GM19023 (cell line): ENCODE measurements at regions not wholly inside any gene's neighbourhood (a gene's known extent, or its start where the extent isn't known, plus 50 kb on each side); places are given as distances from the start of the nearest gene placed in this dataset.

Experiments
- ATAC-seq: cut with Tn5 transposase; IDR thresholded peaks from one replicate; pipeline ENCODE4 v1.9.1; 2021; ENCODE audit warnings: mild to moderate bottlenecking, moderate library complexity; ENCODE audit not compliant: unreplicated experiment

GRCh38 chr15:67892559-67893377 lies 52.9 kb upstream of the RNU6-1 start:
- no peak for ATAC-seq

GRCh38 chr15:67895237-67895636 lies 55.4 kb upstream of the RNU6-1 start:
- no peak for ATAC-seq

- ATAC-seq: no peak
These were observed 57.9 kb upstream of the RNU6-1 start for GRCh38 chr15:67897646-67898339.

GRCh38 chr15:67899596-67900283 lies 59.9 kb upstream of the RNU6-1 start:
- no peak for ATAC-seq

GRCh38 chr15:67900621-67901147 lies 60.8 kb upstream of the RNU6-1 start:
- ATAC-seq: no peak

GRCh38 chr15:67901922-67902321 lies 62.1 kb upstream of the RNU6-1 start:
- ATAC-seq: no peak

GRCh38 chr15:67902579-67903009 lies 62.7 kb upstream of the RNU6-1 start:
- ATAC-seq: no peak

GRCh38 chr15:67903708-67904107 lies 63.9 kb upstream of the RNU6-1 start:
- ATAC-seq: no peak

GRCh38 chr15:67905628-67906027 lies 65.8 kb upstream of the RNU6-1 start:
- ATAC-seq: no peak

- no peak for ATAC-seq
These were observed 66.5 kb upstream of the RNU6-1 start for GRCh38 chr15:67906382-67906781.

GRCh38 chr15:67907184-67907723 lies 67.4 kb upstream of the RNU6-1 start:
- ATAC-seq: no peak

GRCh38 chr15:67908756-67909155 lies 68.9 kb upstream of the RNU6-1 start:
- ATAC-seq: no peak

GRCh38 chr15:67911727-67912126 lies 71.9 kb upstream of the RNU6-1 start:
- ATAC-seq: no peak

- ATAC-seq: no peak
These were observed 74.2 kb upstream of the RNU6-1 start for GRCh38 chr15:67914028-67914427.

GRCh38 chr15:67914537-67915460 lies 75.0 kb upstream of the RNU6-1 start:
- ATAC-seq: no peak

- ATAC-seq: no peak
These were observed 75.9 kb upstream of the RNU6-1 start for GRCh38 chr15:67915461-67916374.

- no peak for ATAC-seq
These were observed 76.7 kb upstream of the RNU6-1 start for GRCh38 chr15:67916565-67916964.

GRCh38 chr15:67917037-67917436 lies 77.2 kb upstream of the RNU6-1 start:
- ATAC-seq: no peak

- ATAC-seq: no peak
These were observed 77.8 kb upstream of the RNU6-1 start for GRCh38 chr15:67917636-67918035.
